Stimulated activated naive CD4-positive, alpha-beta T cell treated with Interleukin-2 at 50 U/mL for 16 hours (primary cell): ENCODE measurements at regions not wholly inside any gene's neighbourhood (a gene's known extent, or its start where the extent isn't known, plus 50 kb on each side); places are given as distances from the start of the nearest gene placed in this dataset.
"Not testable (repeated sequence)": the region's sequence is repeated elsewhere in the genome, so short reads cannot be mapped to it uniquely, and the experiment has no call there.

Experiments used
- DNase-seq: peaks from one replicate; lab custom pipeline; 2025; lab: John Stamatoyannopoulos, UW

DNA sequence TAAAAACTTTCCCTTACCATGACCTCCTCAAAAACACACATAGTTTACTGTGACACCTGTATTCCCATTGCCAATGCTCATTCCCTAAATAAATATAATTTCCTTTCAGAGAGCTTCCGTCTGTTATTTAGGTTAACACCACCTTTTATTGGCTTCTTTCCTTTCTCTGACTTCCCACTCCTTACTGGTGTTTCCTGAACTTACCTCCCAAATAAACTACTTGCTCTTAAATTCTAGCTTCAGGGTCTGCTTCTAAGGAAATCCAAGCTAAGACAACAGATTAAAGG is 67.4 kb upstream of the ZNF746 start:
- DNase-seq, result no peak

DNA sequence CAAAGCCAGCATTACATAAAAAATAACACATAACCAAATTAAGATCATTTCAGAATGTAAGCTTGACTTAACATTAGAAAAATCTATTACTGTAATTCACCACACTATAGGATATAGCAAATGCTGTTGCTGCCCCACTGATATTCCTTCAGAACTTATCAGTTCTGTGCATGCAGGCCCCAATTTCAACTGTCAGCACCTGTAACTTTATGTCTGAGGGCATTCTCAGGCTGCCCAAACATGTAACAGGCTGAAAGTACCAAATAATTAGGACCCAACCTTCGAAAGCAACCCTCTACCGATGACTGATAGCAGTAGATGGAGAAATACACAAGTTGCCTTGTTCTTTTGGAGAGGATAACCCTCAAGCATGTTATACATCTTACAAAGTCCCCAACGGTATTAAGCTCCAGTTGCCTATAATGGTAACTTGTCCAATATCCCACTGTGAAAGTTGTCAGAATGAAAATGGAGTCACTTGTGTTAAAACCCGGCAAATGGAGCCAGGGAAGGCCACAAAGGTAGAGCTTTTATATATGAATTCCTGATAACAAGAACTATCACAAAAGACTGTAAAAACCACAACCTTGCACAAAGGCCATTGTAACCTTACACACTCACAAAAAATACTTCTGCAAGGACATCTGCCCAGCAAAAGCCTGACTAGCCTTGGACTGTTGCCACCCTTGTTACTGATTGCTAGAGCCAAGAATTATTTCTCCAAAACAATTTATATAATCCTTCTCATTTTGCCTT is 66.9 kb upstream of the ZNF746 start:
- DNase-seq, result no peak

DNA sequence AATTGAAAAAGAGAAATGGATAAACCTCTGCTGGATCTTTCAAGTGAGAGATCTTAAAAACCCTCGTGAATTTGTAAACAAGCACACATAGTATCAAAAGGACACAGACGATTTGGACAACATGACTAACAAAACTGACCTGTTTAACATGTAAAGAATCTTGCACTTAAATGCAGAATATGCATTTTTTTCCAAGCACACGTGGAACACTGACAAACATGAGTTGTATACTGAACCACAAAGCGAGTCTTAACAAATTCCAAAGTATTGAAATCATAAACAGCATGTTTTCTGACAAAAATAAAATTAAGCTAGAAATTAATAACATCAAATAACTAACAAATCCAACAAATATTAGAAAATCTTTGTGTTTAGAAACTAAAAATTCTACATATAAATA is 65.0 kb upstream of the ZNF746 start:
- DNase-seq, result no peak

DNA sequence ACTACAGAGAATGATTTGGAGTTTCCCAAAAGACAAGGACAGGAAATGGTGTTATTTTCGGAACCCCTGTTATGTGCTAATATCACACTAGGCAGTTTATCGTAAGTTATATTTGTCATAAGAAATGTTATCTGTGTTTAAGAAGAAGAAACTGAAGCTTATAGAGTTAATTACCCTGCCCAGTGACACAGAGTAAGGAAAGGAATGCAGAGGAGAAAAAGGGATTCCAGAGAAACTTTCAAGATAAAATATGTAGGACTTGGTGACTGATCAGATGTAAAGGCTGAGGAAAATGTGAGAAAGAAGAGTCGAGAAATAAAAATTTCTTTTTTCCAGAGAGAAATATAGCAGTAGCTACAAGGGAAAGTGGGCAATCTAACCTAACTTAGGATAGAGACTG is 63.5 kb upstream of the ZNF746 start:
- no peak for DNase-seq

DNA sequence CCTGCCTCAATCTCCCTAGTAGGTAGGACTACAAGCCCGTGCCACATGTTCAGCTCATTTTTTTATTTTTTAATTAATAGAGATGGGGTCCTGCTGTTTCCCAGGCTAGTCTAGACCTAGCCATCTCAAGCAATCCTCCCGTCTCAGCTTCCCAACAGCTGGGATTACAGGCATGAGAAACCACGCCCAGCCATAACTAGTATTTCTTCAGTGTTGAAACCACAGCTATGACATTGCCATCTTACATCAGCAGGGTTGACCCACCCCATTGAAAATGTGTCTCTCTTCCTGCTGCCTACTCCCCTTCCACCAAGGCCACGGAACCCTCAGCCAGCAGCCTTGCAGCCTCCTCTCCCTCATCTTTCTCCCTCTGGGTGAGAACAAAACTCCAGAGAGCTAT is 62.1 kb upstream of the ZNF746 start:
- DNase-seq, result no peak

DNA sequence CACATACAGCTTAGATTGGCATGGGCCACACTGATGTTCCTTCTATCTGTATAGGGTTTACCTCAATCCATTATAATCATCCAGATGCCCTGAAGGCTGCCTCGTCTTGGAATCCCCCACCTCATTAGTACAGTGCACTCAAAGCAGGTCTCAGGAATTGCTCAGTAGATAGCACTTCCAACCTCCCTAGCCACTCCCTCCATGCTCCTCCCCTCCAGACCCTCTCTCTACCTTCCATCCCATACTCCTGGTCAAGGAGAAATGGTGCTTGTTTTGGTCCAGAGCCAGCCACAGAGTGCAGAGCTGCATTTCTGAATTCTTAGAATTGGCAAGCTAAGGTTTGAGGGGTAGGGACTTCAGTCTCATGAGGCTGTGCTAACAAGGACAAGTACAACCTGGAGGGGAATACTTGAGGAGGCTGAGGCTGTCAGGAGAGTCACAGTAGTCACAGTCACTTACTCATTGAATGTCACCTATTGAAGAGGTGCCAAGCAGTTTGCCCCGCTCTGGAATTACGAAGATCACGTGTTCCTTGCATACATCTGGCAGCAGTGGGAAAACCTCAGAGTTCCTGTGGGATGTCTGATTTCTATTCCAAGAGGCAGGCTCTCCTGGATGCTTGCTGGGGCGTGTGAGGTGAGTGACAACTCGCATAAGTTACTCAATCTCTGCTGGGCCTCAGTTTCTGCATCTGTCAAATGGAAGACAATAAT is 60.7 kb upstream of the ZNF746 start:
- no peak for DNase-seq

DNA sequence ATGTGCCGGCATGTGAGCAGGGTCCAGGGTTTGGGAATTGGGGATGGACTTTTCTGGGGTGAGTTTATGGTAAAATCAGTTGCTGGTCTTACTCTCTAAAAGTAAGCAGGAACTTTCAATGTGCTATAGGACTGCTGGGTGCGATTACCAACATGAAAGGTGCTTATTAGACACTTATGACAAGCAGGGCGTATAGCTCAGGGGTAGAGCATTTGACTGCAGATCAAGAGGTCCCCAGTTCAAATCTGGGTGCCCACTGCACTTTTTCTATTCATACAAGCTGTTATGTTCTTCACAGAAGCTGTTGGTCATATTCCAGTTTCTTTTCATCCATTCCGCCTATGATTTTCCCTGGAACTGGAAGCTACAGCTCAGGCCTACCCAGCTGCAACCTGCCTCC is 58.9 kb upstream of the ZNF746 start:
- not testable (repeated sequence) for DNase-seq

DNA sequence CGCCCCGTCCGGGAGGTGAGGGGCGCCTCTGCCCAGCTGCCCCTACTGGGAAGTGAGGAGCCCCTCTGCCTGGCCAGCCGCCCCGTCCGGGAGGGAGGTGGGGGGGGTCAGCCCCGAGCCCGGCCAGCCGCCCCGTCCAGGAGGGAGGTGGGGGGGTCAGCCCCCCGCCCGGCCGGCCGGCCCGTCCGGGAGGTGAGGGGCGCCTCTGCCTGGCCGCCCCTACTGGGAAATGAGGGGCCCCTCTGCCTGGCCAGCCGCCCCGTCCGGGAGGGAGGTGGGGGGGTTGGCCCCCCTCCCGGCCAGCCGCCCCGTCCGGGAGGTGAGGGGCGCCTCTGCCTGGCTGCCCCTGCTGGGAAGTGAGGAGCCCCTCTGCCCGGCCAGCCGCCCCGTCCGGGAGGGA is 57.2 kb upstream of the ZNF746 start:
- DNase-seq, result not testable (repeated sequence)

DNA sequence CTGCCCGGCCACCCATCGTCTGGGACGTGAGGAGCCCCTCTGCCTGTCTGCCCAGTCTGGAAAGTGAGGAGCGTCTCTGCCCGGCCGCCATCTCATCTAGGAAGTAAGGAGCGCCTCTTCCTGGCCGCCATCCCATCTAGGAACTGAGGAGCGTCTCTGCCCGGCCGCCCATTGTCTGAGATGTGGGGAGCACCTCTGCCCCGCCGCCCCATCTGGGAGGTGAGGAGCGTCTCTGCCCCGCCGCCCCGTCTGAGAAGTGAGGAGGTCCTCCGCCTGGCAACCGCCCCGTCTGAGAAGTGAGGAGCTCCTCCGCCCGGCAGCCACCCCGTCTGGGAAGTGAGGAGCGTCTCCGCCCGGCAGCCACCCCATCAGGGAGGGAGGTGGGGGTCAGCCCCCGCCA is 56.4 kb upstream of the ZNF746 start:
- DNase-seq, result not testable (repeated sequence)

DNA sequence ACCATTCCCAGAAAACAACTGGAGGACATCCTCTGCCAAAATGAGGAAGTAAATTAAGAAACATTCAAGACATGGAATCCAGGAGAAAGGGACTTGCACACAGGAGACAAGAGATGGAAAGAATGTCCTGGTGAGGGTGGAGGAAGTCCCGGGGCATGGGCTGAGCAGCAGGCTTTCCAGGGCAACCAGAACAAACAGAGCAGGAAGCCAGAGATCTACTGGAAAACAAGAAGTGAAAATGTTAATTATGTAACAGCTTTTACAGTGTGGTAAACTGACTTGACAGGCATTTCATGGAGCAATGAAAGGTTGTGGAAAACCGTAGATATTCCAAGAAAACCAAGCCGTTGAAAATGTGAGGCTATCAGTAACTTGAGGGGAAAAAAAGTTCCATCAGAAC is 55.2 kb upstream of the ZNF746 start:
- DNase-seq, result no peak
